GM12875 (cell line): ENCODE measurements at regions not wholly inside any gene's neighbourhood (a gene's known extent, or its start where the extent isn't known, plus 50 kb on each side); places are given as distances from the start of the nearest gene placed in this dataset.

Source experiments
- H3K4me3 ChIP-seq: one replicate; pipeline ENCODE4 v1.5.1; 2011; ENCODE audit warnings: low read depth, low read length, control low read depth
- CTCF ChIP-seq: IDR thresholded peaks from 2 replicates; pipeline ENCODE4 v1.5.1; 2011; ENCODE audit warnings: low read depth, mild to moderate bottlenecking, control low read depth, inconsistent platforms, low read length, moderate library complexity, borderline replicate concordance; ENCODE audit not compliant: insufficient read depth

- no peak for TF ChIP-seq CTCF
- H3K4me3 ChIP-seq, result no peak overlapping the region
Measured at GRCh38 chr6:99091985-99092384, 144.2 kb upstream of the FBXL4 start.

- H3K4me3 ChIP-seq, result no peak overlapping the region
- TF ChIP-seq CTCF, result no peak
Measured at GRCh38 chr6:99080191-99080590, 132.4 kb upstream of the FBXL4 start.

GRCh38 chr6:99079058-99079457 is 131.3 kb upstream of the FBXL4 start:
- H3K4me3 ChIP-seq, result no peak overlapping the region
- no peak for TF ChIP-seq CTCF

- no peak overlapping the region for H3K4me3 ChIP-seq
- no peak for TF ChIP-seq CTCF
Measured at GRCh38 chr6:99073223-99073622, 125.5 kb upstream of the FBXL4 start.

- H3K4me3 ChIP-seq, result no peak overlapping the region
- no peak for TF ChIP-seq CTCF
Measured at GRCh38 chr6:99066044-99066443, 118.3 kb upstream of the FBXL4 start.

GRCh38 chr6:99064834-99065233 is 117.1 kb upstream of the FBXL4 start:
- no peak overlapping the region for H3K4me3 ChIP-seq
- no peak for TF ChIP-seq CTCF

- TF ChIP-seq CTCF, result no peak
- H3K4me3 ChIP-seq, result no peak overlapping the region
Measured at GRCh38 chr6:99036672-99037071, 88.9 kb upstream of the FBXL4 start.
